GM12864 (cell line): ENCODE measurements at regions not wholly inside any gene's neighbourhood (a gene's known extent, or its start where the extent isn't known, plus 50 kb on each side); places are given as distances from the start of the nearest gene placed in this dataset.

ENCODE experiments used
- DNase-seq: peaks from one replicate; pipeline ENCODE4 v3.0.0-alpha.2; 2011; ENCODE audit warnings: low read depth
- H3K4me3 ChIP-seq: 2 replicates; pipeline ENCODE4 v1.5.1; 2011; ENCODE audit warnings: mild to moderate bottlenecking, low read depth, low read length, control low read depth
- TF ChIP-seq, protein P1 (sequence below): IDR thresholded peaks from 2 replicates; pipeline ENCODE4 v1.5.1; 2011; ENCODE audit warnings: low read depth, mild to moderate bottlenecking, moderate library complexity, low read length, control low read depth, inconsistent platforms; ENCODE audit errors: missing control alignments

DNA sequence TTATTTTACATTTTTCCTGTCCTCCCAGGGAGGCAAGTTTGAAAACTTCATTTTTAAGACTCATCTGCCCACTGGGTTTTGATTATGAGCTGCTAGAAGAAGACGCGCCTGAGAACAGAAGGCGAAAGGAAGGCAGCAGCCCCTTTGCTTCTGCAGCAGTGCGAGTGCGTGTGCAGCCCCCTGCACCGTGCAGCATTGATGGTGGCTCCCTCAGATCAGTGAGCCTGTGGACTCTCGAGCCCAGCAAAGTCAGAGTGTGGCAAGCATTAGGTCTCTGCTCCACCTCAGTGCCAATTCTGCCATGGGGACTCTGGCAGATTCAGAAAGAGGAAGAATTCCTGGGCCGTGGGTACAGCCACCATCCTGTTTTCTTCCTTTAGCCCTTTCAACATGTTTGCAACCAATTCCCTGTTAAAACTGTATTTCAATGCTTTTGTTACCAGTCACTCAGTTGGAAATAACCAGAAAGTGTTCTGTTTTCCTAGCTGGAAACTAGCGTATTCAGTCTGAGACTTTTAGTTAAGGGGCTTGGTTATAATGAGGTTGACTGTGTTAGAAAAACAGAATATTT is 134.8 kb upstream of the OGFRL1 start:
- TF ChIP-seq, protein P1, sequence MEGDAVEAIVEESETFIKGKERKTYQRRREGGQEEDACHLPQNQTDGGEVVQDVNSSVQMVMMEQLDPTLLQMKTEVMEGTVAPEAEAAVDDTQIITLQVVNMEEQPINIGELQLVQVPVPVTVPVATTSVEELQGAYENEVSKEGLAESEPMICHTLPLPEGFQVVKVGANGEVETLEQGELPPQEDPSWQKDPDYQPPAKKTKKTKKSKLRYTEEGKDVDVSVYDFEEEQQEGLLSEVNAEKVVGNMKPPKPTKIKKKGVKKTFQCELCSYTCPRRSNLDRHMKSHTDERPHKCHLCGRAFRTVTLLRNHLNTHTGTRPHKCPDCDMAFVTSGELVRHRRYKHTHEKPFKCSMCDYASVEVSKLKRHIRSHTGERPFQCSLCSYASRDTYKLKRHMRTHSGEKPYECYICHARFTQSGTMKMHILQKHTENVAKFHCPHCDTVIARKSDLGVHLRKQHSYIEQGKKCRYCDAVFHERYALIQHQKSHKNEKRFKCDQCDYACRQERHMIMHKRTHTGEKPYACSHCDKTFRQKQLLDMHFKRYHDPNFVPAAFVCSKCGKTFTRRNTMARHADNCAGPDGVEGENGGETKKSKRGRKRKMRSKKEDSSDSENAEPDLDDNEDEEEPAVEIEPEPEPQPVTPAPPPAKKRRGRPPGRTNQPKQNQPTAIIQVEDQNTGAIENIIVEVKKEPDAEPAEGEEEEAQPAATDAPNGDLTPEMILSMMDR: no peak
- DNase-seq: no peak
- no peak overlapping the region for H3K4me3 ChIP-seq

DNA sequence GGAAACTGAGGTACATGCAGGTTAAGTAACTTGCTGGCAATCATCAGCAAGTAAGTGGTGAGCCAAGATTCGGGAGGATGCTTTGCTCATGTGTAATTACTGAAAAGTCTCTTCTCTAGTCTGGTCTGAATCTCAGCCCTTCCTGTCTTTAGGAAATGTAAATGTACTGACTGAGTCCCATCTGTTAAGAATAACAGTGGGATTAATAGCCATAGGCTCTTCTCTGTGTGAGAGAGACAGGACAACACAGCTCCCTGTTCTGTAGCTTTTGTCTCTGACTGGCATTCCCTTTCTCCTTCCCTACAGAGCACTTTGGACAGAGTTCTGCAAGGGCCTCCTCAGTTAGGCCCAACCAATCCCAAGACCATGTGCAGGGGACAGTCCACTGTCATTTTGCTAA is 131.3 kb upstream of the OGFRL1 start:
- no peak overlapping the region for H3K4me3 ChIP-seq
- DNase-seq: no peak
- TF ChIP-seq, protein P1: no peak

DNA sequence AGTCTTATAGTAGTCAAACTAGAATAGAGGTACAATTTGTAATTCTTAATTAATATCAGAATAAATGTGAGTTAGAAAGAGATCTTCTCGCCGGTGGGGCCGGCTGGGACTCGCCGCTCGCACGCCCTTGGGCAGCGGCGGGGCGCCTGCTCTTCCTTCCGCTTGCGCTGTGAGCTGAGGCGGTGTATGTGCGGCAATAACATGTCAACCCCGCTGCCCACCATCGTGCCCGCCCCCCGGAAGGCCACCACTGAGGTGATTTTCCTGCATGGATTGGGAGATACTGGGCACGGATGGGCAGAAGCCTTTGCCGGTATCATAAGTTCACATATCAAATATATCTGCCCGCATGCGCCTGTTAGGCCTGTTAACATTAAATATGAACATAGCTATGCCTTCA is 123.7 kb upstream of the OGFRL1 start:
- DNase-seq: no peak
- TF ChIP-seq, protein P1: no peak
- no peak overlapping the region for H3K4me3 ChIP-seq

DNA sequence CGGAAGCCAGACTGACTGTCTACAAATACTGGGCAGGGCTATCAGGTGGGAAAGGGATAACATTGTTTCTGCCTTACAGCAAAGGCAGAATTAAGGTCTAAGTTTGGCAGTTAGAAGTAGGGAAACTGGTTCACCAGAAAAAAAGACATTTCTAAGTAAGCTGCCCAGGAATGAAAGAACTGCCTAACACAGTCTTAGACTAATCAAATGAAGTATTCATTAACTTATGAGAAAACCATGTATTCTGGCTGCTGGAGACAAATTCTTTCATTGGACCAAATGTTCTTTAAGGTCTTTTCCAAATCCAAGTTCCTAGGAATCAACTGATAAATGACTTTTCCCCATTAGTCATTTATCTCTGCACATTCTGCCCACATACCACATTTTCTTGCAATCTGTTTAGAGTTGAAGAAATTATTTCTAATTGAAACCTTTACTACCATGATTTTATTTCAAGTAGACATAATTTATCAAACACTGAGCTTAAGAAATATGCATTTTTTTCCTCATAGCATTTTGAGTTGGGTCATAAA is 120.3 kb upstream of the OGFRL1 start:
- no peak overlapping the region for H3K4me3 ChIP-seq
- no peak for DNase-seq

DNA sequence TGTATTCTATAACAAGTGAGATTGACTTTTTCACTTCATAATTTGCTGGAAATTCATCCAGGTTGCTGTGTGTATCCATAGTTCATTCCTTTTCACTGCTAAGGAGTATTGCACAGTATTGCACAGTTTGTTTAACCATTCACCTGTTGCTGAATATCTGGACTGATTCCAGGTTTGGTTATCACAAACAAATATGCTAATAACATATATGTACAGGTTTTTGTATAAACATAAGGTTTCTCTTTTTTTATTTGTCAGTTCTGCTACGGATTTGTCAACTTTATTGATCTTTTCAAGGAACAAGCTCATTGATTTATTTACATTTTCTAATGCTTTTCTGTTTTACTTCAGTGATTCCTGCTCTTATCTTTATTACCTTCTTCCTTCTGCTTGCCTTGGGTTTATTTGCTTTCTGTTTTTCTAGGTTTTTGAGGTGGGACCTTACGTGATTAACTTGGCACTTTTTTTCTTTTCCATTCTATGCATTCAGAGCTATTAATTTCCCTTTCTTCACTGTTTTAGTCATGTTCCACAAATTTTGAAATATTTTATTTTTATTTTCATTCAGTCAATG is 117.0 kb upstream of the OGFRL1 start:
- TF ChIP-seq, protein P1: no peak
- DNase-seq: no peak
- no peak overlapping the region for H3K4me3 ChIP-seq

More for the DNA sequence above, 120.3 kb upstream of the OGFRL1 start:
- TF ChIP-seq, protein P1: no peak

DNA sequence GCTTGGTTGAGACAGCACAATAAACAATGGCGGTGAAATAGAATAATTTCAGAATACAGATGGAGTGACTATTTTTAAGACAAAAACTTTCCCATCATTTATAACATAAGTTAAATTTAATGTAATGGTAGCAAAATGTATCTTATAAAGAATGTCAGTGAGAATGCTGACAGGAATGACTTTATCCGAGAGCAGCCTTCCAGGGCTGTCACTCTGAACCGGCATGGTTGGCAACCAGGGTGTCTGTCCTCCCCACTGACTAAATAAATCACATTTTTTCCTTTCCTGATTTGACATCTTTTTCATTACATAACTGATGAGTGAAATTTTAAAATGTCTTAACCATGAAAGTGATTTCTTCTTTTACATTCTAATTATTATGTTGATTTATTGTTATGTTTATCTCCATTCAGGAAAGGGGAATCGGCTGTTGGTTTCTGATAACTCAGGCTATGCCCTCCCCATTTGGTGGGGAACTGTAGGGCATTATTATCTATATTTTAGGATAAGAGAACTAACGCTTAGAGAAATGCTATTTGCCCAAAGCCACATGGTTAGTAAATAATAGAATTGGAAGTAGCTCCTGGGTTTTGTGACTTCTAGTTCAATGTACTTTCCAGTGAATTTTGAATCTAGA is 109.2 kb upstream of the OGFRL1 start:
- no peak overlapping the region for H3K4me3 ChIP-seq
- TF ChIP-seq, protein P1: no peak
- DNase-seq: no peak
